ENCODE measurements at regions not wholly inside any gene's neighbourhood (a gene's known extent, or its start where the extent isn't known, plus 50 kb on each side); places are given as distances from the start of the nearest gene placed in this dataset.
"Not testable (repeated sequence)": the region's sequence is repeated elsewhere in the genome, so short reads cannot be mapped to it uniquely, and the experiment has no call there.

DNA sequence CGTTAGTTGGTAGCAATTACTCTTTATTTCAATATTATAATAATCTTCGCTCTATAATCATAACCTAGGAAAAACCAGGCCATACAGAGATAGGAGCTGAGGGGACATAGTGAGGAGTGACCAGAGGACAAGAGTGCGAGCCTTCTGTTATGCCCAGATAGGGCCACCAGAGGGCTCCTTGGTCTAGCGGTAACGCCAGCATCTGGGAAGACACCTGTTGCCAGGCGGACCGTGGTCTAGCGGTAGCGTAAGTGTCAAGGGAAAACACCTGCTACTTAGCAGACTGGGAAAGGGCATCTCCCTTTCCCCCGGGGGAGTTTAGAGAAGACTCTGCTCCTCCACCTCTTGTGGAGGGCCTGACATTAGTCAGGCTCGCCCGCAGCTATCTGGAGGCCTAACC is 1395.1 kb downstream of the ADGRL3 start:
- DNase-seq; H3K27me3 ChIP-seq (ENCODE audit: control insufficient read depth, insufficient read depth, low read length); intact Hi-C loops (cut with DNase I); H3K27ac ChIP-seq (ENCODE audit: low read depth in 2 of 2, low read length in 2 of 2); H3K9ac ChIP-seq (ENCODE audit: low read length in 3 of 3); H3K4me3 ChIP-seq (ENCODE audit: low read length in 3 of 3); H3K36me3 ChIP-seq (ENCODE audit: control insufficient read depth in 2 of 3, insufficient read depth in 3 of 3, low read length in 3 of 3); FAIRE-seq; H3K4me1 ChIP-seq (ENCODE audit: control insufficient read depth in 2 of 3, insufficient read depth in 2 of 3, low read depth in 1 of 3, low read length in 3 of 3); H3K9me3 ChIP-seq (ENCODE audit: control insufficient read depth in 2 of 3, insufficient read depth in 1 of 3, low read length in 3 of 3): not testable (repeated sequence)
- TF ChIP-seq, protein P1, sequence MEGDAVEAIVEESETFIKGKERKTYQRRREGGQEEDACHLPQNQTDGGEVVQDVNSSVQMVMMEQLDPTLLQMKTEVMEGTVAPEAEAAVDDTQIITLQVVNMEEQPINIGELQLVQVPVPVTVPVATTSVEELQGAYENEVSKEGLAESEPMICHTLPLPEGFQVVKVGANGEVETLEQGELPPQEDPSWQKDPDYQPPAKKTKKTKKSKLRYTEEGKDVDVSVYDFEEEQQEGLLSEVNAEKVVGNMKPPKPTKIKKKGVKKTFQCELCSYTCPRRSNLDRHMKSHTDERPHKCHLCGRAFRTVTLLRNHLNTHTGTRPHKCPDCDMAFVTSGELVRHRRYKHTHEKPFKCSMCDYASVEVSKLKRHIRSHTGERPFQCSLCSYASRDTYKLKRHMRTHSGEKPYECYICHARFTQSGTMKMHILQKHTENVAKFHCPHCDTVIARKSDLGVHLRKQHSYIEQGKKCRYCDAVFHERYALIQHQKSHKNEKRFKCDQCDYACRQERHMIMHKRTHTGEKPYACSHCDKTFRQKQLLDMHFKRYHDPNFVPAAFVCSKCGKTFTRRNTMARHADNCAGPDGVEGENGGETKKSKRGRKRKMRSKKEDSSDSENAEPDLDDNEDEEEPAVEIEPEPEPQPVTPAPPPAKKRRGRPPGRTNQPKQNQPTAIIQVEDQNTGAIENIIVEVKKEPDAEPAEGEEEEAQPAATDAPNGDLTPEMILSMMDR (IDR thresholded peaks at IDR 0.05; ENCODE audit: borderline replicate concordance, extremely low read depth, insufficient read depth), result peak; percentile 16

DNA sequence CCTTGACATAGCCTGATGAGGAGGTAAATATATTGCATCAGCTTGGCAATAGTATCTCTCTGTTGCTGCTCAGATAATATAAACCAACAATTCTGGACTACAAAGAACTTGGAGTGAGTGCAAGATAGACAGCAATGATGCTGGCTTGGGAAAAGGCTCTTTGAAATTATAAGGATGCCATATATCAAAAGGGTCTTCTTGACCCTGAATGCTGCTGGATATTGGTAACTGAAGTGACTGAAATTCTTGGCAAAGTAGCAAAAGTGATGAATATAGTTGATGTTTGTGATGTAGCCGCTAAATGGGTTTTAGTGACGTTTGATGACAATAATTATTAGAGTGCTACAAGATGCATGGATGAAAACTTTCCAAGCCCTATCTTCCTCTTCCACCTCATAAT is 1391.6 kb downstream of the ADGRL3 start:
- H3K27me3 ChIP-seq (ENCODE audit: control insufficient read depth, insufficient read depth, low read length), result no peaks in the 10 kb centered on the region
- no peaks in the 10 kb centered on the region for H3K36me3 ChIP-seq (ENCODE audit: control insufficient read depth in 2 of 3, insufficient read depth in 3 of 3, low read length in 3 of 3)
- no peak for DNase-seq
- H3K27ac ChIP-seq (ENCODE audit: low read depth in 2 of 2, low read length in 2 of 2), result no peak overlapping the region
- no peak overlapping the region for H3K4me3 ChIP-seq (ENCODE audit: low read length in 3 of 3)
- no peak overlapping the region for H3K9ac ChIP-seq (ENCODE audit: low read length in 3 of 3)
- no peak for FAIRE-seq
- intact Hi-C loops (cut with DNase I), result no loop called here
- no peaks in the 10 kb centered on the region for H3K4me1 ChIP-seq (ENCODE audit: control insufficient read depth in 2 of 3, insufficient read depth in 2 of 3, low read depth in 1 of 3, low read length in 3 of 3)
- no peaks in the 10 kb centered on the region for H3K9me3 ChIP-seq (ENCODE audit: control insufficient read depth in 2 of 3, insufficient read depth in 1 of 3, low read length in 3 of 3)
- TF ChIP-seq, protein P1 (IDR thresholded peaks at IDR 0.05; ENCODE audit: borderline replicate concordance, extremely low read depth, insufficient read depth), result no peak

DNA sequence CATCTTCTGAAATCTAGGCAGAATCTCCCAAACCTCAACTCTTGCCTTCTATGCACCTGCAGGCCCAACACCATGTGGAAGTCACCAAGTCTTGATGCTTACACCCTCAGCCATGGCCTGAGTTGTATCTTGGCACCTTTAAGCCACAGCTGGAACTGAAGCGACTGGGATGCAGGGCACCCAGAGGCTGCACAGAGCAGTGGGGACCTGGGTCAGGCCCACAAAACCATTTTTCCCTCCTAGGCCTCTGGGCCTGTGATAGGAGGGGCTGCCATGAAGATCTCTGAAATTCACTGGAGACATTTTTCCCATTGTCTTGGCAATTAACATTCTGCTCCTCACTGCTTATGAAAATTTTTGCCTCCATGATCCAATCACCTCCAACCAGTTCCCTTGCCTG is 1388.5 kb downstream of the ADGRL3 start:
- peak in 1 of 5 donors; percentile 20 for DNase-seq
- no peaks in the 10 kb centered on the region for H3K36me3 ChIP-seq (ENCODE audit: control insufficient read depth in 2 of 3, insufficient read depth in 3 of 3, low read length in 3 of 3)
- H3K27me3 ChIP-seq (ENCODE audit: control insufficient read depth, insufficient read depth, low read length), result no peaks in the 10 kb centered on the region
- no peaks in the 10 kb centered on the region for H3K4me1 ChIP-seq (ENCODE audit: control insufficient read depth in 2 of 3, insufficient read depth in 2 of 3, low read depth in 1 of 3, low read length in 3 of 3)
- no peaks in the 10 kb centered on the region for H3K9me3 ChIP-seq (ENCODE audit: control insufficient read depth in 2 of 3, insufficient read depth in 1 of 3, low read length in 3 of 3)
- intact Hi-C loops (cut with DNase I), result no loop called here
- H3K4me3 ChIP-seq (ENCODE audit: low read length in 3 of 3), result no peak overlapping the region
- no peak for FAIRE-seq
- no peak overlapping the region for H3K27ac ChIP-seq (ENCODE audit: low read depth in 2 of 2, low read length in 2 of 2)
- TF ChIP-seq, protein P1 (IDR thresholded peaks at IDR 0.05; ENCODE audit: borderline replicate concordance, extremely low read depth, insufficient read depth), result no peak
- H3K9ac ChIP-seq (ENCODE audit: low read length in 3 of 3), result no peak overlapping the region

DNA sequence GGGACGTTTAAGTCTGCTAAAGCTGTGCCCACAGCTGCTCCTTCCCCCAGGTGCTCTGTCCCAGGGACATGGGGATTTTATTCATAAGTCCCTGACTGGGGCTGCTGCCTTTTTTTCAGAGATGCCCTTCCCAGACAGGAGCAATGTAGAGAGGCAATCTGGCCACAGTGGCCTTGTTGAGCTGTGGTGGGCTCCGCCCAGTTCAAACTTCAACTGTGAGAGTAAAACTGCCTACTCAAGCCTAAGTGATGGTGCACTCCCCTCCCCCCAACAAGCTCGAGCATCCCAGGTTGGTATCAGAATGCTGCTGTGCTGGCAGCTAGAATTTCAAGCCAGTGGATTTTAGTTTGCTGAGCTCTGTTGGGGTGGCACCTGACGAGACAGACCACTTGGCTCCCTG is 1371.4 kb downstream of the ADGRL3 start:
- H3K4me1 ChIP-seq (ENCODE audit: control insufficient read depth in 2 of 3, insufficient read depth in 2 of 3, low read depth in 1 of 3, low read length in 3 of 3), result no peaks in the 10 kb centered on the region
- no peaks in the 10 kb centered on the region for H3K9me3 ChIP-seq (ENCODE audit: control insufficient read depth in 2 of 3, insufficient read depth in 1 of 3, low read length in 3 of 3)
- intact Hi-C loops (cut with DNase I), result no loop called here
- no peak overlapping the region for H3K27ac ChIP-seq (ENCODE audit: low read depth in 2 of 2, low read length in 2 of 2)
- no peaks in the 10 kb centered on the region for H3K36me3 ChIP-seq (ENCODE audit: control insufficient read depth in 2 of 3, insufficient read depth in 3 of 3, low read length in 3 of 3)
- DNase-seq (no peak), FAIRE-seq (no peak)
- no peak overlapping the region for H3K4me3 ChIP-seq (ENCODE audit: low read length in 3 of 3)
- no peak overlapping the region for H3K9ac ChIP-seq (ENCODE audit: low read length in 3 of 3)
- TF ChIP-seq, protein P1 (IDR thresholded peaks at IDR 0.05; ENCODE audit: borderline replicate concordance, extremely low read depth, insufficient read depth), result no peak
- no peaks in the 10 kb centered on the region for H3K27me3 ChIP-seq (ENCODE audit: control insufficient read depth, insufficient read depth, low read length)
